Kidney glomerular epithelial cell (primary cell): ENCODE measurements at regions not wholly inside any gene's neighbourhood (a gene's known extent, or its start where the extent isn't known, plus 50 kb on each side); places are given as distances from the start of the nearest gene placed in this dataset.
A peak's percentile ranks its signal among the peaks of the same experiment; 100 is the strongest.
"Not testable (repeated sequence)": the region's sequence is repeated elsewhere in the genome, so short reads cannot be mapped to it uniquely, and the experiment has no call there.

Experiments
- DNase-seq: peaks from one replicate; lab custom pipeline; 2025; lab: John Stamatoyannopoulos, UW

DNA sequence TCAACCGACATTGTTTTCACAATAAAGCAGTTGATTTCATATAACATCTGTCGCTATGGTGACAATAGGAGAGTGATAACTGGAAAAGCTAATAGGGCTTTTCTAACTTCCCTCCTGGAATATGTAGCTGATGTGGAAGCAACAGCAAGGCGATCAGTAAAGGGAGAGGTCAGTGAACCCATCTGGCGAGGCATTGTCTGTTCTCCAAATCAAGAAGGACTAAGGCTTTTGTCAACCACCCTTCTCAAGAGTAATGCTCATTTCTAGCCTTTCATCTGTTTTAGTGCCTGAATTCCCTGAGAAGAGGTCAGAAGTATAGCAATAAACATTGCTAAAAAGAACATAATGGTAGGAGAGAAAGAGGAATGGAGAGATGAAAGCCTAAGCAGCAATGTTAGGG is 201.3 kb downstream of the AKAP7 start:
- no peak for DNase-seq

DNA sequence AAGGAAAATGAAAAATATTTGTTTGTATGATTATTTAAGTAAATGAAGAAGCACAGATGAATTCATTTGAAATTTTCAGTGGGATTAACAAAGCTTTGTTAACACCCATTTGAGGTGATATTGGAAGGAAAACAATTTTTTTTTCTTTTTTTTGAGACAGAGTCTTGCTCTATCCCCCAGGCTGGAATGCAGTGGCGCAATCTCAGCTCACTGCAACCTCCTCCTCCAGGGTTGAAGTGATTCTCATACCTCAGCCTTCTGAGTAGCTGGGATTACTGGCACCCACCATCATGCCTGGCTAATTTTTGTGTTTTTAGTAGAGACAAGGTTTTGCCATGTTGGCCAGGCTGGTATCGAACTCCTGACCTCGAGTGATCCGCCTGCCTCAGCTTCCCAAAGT is 211.6 kb downstream of the AKAP7 start:
- not testable (repeated sequence) for DNase-seq

DNA sequence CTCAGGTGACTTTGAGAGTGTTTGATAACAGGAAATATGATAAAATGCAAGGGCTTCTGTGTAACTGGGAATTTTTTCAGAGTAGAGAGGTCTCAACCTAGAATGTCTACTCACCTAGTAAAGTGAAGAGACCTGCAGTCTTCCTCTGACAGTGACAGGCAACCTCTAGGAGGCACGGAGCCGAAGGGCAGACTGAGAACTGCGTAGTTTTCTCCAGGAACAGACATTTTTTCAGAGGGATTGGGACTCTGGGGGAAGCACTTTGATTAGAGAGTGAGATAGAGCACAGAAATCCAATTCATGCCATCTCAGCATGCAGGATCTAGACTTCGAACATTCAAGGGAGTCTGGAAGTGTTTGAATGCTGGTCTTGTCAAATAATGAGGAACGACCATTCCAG is 213.3 kb downstream of the AKAP7 start:
- DNase-seq = no peak

DNA sequence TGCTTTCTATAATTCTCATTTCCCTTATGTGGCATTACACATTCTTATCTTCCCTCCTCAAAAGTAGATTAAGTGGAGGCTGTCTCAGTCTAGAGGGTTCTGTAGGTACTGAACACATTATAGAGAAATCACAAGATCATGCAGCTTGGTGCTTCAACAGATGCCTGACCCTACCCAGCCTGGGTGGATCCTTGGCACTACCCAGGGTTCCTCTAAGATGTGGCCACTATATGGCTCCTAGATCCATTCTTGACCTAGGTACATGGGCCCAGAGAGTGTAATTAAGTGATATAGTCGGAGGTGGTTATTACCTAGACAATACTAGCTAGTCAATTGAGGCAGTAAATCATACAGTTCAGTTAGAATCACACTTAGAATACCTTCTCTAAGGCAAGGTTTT is 213.9 kb downstream of the AKAP7 start:
- DNase-seq = no peak

DNA sequence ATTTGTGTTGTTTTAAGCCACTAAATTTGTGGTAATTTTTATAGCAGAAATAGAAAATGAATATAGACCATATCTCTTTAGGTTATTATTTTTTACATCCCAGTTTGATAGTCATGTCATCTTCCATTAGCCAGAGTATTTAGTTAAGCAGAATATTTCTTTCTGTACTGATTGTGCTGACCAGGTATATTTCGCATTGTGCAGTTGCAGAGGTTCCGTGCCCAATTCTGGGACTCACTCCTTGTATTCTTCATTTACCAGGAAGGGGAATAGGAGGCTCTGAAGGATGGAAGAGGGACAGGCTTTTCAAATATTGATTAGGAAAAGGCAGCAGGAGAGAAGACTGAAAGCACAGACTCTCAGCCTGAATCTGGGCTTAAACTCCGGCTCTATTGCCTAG is 217.8 kb downstream of the AKAP7 start:
- no peak for DNase-seq

DNA sequence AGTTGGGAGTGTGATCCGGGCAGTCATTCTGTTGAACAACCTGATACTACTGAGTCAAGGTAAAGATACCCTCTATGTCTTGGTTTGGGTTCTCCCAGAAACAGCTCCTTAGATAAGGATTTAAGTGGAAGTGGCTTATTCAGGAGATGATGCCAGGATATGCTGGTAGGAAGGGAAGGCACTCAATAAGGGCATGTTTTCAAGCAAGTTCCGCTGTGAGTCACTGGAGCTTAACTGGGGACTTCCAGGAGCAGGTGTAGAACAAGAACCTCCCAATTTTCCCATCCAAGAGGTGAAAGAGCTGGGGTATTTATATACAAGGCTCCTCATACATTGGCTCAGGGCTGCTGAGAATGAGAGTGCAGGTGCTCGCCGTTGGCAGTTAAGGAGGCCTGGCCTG is 218.6 kb downstream of the AKAP7 start:
- no peak for DNase-seq

DNA sequence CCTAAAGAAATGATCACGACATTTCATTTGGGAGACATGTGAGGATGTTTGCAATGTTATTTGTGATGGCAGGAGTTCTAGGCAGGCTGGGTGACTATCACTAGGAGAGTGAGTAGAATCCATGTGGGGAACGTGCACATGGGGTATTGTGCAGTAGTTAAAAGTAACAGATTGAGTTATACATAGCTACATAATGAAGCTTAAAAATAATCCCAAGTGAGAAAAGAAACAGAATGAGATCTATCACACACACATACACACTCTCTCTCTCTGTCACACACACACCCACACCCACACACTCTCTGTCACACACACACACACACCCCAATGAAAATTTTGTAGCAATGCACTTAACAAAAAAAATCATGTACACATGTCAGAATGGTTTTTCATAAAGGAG is 218.7 kb upstream of the ARG1 start:
- no peak for DNase-seq

DNA sequence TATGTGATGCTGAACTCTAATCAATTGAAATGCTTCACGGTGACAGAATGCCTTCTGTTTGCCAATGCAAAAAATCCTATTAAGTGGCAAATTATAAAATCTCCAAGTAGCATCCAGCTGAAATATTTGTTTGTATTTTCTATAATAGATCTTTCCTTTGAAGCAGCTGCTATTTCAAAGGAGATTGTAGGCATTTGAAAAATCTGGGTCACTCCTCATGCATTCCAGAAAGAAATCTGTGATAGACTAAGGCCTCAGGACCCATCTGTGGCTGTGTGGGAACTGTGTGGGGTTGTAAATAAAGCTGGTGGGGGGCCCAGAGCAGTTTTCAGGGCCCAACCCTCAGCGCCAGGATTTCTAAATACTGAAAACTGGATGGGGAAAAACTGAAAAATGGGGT is 216.9 kb upstream of the ARG1 start:
- no peak for DNase-seq

DNA sequence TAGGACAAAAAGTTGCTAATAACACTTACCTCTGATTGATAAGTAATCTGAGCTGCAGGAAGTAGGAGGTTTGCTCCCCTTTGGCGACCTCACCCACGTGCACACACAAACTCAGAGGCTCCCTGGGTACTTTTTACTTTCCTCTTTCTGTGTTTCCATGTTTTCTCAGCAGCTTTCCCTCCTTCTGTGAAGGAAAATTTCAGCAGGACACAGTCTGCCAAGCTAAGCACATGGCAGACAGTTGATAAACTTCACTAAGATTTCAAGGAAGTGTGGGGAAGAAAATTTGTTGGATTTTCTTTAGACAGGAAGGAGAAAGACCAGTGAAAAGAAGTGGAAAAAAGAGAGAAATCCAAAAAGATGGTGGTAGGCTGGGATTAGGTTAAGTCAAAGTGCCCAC is 215.5 kb upstream of the ARG1 start:
- no peak for DNase-seq

DNA sequence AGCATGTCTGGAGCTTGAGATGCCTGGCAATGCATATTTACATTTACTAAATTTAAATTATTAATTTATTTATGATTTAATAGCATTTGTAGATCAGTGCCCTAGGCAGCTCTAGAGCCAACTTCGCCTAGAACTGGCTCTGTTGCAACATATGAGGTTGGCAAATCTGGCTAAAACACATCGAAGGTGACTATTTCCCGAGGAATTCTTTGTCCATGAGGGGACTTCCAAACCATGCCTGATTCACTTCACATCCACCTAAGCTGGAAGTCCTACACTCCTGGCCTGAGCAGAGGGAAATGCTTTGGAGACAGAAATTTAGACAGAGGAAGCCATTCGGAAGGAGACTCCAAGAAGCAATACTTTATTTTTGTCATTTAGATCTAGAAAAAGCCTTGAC is 211.0 kb upstream of the ARG1 start:
- no peak for DNase-seq

DNA sequence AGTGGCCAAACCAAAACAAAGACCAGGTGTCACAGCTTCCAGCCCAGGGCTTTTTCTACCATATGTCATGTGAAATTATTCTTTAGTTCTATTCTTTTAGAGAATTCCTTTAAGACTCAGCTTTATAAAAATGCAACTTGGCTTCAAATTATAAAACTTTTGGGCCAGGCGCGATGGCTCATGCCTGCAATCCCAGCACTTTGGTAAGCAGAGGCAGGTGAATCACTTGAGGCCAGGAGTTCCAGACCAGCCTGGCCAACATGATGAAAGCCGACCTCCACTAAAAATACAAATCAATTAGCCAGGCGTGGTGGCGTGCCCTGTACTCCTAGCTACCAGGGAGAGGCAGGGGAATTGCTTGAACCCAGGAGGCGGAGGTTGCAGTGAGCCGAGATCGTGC is 210.3 kb upstream of the ARG1 start:
- DNase-seq = no peak

DNA sequence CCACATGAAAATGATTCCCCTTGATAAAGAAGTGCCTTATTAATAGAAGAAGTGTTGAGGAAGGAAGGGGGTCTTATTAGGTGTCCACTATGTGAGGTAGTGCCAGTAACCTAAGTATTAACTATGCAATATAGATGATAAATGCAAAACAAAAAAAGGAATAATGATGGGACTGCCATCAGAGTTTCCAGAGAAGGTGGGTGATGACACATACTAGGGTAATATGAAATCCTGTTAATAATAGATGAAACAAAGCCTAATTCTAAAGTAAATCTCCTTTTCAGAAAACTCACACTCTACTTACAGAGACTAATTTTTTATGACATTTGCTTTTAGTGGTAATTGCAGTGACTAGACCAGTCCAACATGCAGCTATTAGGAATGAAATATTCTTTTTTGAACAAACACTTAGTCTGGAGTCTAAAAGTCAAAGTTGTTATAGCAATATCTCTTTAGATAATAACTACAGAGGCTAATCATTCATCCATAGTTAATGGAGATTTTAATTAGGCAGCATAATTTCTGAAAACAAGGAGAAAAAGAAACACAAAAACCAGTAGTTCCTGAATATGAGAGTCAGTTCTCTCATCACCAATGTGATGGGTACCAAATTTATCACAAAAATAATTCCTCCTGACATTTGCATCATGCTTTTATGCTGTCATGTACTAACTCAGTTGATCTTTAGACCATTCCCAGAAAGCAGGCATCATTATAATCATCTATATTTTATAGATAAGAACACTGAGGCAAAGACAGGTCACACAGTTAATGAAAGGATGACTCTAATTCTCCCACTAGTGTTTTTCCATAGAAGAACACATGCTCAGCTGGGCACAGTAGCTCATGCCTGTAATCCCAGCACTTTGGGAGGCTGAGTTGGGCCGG is 208.8 kb upstream of the ARG1 start:
- no peak for DNase-seq

DNA sequence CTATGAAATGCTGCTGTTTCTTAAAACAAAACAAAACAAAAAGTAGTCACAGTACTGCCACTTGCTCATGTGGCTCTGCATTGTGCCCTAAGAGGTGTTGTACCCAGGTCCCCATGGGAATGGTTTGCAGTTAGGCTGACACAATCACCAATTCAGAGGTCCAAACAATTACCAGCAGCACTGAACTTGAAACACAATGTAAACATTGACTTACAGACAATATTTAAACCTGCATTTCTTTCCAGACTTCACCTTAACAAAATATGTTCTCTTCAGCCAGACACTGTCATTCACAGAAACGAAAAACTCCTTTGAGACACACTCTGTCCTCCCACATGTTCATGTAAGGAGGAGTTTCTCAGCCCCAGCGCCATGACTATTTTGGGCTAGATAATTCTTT is 206.8 kb upstream of the ARG1 start:
- no peak for DNase-seq

DNA sequence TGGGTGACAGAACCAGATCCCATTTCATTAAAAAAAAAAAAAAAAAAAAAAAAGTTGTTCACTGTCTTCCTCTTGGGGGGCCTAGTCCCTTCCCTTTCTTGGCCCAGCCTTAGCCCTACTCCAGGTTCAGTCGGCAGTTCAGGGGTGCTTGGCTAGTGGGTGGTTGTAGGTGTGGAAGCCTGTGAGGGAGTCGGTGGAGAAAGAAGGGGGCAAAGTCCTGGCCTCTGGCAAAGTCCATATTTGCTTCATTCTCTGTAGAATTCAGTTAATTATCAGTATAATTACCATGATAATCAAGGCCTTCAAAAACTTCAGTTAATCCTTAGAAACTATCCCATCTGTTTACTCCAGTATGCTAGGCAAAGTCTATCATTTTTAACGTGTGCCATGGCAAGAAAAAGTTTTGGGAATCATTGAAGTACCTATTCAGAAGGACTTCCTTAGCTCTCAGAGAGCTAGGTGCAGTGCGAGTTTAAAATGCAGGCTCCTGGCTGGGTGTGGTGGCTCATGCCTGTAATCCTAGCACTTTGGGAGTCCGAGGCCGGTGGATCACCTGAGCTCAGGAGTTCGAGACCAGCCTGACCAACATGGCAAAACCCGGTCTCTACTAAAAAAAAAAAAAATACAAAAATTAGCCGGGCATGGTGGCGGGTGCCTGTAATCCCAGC is 205.7 kb upstream of the ARG1 start:
- DNase-seq = no peak

DNA sequence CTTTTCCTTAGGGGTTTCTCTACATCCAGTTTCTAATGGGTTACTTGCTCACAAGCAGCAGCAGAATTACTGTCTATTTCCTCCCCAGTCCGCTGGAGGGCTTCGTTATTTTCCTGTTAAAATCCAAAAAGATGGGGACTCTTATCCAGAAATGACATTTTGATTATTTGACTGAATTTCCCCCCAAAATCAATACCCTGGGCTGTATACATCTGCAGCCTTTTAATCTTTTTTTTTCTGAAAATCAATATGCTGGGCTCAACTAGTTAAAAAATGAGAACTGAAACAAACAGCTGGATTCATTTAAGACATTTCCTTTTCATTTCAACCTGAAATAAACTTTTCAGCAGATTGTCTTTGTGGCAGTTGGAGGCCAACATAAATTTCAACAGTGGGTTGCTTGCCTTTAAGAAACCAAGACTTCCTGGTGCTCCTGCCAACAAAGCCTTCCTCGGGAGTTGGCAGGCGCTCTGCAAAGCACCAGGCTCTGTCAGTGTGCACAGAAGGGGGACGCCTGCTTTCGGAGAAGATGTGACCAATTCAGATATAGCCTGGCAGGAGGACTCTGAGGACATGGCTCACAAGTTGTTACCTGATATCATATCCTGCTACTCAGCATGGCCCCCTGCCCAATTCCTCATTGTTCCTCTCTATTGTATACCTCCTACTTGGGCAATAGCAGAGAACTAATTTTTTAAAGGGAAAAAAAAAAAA is 204.7 kb upstream of the ARG1 start:
- no peak for DNase-seq

DNA sequence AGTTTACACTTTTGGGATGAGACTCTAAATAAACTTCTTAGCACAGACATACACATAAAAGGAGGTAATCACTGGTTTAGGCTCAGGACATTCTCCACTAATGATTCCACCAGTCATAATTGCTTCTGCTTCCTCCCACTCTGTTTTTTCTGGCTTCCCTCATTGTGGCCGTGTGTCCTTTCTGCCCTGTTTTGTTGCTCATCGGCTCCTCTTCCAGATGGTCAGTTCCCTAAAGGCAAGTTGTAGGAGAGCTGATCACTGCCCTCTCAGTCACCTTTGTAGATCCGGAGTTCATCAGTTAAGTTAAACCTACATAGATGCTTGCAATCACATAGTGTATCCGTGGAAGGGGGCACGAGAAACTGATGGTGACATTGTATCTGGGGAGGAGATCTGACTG is 200.5 kb upstream of the ARG1 start:
- no peak for DNase-seq

DNA sequence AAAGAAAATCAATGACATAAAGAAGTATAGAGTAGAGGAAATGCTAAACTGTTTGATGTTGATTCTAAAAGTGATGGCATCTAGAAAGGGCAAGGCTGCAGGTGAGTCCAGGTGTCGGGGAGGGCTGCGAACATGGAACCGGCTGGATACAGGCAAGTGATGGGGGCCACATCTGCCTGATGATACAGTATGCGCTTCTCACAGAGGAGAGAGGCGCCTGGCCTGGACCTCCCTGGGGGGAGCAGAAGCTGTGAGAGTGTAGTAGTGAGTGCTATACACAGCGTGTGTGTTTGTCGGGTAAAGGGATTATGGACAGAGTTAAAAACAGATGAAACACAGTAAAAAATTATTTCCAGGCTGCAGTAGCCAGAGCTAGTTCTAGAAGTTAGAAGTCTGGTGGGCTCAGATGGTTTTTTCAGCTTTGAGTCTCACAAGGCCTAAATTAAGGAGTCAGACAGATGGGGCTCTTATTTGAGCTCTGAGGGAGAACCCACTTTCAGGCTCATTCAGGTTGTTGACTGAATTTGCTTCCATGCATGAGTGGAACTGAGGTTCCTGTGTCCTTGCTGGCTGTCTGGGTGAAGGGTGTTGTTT is 195.8 kb upstream of the ARG1 start:
- no peak for DNase-seq

DNA sequence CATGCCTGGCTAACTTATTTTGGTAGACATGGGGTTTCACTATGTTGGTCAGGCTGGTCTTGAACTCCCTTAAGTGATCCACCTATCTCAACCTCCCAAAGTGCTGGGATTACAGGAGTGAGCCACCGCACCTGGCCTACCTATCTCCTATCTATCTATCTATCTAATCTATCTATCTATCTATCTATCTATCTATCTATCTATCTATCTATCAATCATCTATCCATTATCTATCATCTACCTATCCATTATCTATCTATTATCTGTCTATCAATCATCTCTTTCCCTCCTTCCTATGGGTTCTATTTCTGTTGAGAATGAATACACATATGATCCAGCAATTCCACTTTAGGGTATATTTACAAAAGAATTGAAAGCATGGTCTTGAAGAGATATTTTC is 194.2 kb upstream of the ARG1 start:
- no peak for DNase-seq

DNA sequence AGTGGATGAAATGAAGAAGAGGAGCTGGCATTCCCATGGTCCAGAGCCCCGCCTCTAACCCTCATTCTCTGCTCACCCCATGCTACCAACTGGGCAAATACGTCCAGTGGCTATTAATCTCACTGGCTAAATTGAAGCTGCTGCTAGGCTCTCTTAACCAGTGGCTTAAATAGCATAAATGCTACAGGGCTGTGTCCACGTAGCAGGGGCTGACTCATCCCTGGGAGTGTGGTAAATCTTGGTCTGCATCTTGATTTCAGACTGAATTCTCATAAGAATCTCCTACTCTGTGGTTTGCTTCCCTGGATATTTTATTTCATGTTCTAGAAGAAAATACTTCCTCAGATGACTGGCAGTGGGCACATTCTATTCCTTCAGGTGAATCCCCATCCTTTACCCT is 193.1 kb upstream of the ARG1 start:
- peak; percentile 3 for DNase-seq

DNA sequence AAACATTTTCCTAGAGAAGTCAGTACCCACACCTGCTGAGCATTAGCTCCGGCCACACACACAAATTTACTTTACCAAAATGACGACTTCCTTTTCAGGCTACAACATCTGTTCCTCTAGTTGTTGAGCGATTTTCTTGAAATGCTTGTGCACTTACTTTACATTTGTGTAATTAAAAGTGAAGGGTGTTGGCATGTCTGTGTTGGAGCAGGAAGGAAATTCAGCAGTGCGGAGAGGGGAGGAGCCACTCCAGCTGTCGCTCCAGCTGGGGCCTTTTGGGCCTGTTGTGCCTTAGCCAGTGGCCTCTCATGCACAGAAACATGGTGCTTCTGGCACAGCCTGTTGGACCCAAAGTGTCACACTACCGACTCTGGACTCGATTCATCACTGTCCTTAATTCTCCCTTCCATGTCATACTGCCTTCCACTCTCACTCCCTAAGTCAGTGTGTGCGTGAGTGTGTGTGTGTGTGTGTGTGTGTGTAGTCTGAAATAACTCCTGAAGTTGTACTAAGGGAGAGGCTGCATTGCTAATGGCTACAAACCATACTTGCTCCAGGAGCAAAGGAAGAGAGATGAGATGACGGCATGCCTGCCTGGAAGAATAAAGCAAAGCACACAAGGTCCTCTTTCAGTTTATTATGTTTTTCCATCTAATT is 191.8 kb upstream of the ARG1 start:
- DNase-seq = no peak

DNA sequence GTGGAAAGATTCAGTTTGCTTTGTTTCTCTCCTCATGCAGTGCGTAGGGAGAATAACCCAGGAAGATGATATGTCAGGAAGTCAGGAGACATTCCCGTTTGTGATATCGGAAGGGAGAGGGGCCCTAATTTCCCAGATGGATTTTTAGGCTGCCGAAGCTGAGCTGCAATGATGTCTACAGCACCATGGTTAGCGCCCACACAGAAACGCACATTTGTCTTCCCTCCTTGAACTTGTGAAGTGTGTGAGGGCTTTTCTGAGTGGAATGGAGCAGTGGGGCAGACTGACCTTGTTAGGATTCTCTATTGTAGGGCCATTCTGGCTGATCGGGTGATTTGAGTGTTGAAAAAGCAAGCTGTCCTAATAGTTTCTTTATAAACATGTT is 191.3 kb upstream of the ARG1 start:
- DNase-seq = no peak

DNA sequence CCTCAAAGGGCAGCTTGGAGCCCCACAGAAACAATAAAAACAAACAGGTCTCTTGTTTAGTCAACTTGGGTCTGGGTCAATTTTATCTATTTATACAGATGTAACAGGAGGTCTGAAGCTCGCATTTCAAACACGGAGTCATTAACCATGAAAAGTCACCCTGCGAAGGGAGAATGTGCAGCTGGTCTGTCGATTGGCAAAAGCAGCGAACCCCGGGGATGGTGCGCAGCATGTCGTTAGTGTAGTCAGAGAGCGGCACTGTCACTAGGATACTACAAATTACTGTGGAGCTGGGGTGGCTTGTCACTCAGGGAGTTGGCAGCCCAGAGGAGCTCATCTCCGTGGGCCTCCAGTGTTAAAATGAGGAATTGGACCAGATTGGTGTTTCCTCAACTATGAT is 190.4 kb upstream of the ARG1 start:
- no peak for DNase-seq
